Kidney capillary endothelial cell (primary cell): ENCODE measurements at regions not wholly inside any gene's neighbourhood (a gene's known extent, or its start where the extent isn't known, plus 50 kb on each side); places are given as distances from the start of the nearest gene placed in this dataset.
A peak's percentile ranks its signal among the peaks of the same experiment; 100 is the strongest.

Experiments
- DNase-seq: peaks from one replicate; pipeline ENCODE4 v3.0.0-alpha.2; 2018; ENCODE audit warnings: low spot score

- DNase-seq, result peak; percentile 38
These were observed 575.9 kb downstream of the USP25 start for GRCh38 chr21:16305686-16306085.

DNA sequence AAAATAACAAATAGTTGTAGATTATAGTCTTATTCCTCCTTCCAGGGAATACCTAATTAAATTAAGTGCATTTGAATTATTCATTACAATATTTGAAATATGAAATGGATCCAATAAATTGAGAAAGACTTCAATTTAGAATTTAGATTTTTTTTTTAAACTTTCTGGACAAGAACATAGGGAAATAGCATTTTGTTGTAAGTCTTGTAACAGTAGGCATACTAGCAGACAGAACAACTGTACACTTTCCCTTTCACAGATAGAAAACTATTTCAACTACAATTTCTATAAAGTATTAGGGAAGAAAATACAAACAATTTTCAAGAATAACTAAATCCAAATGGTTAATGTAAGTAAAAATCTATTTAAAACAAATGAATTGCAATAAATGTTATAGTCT is 577.5 kb downstream of the USP25 start:
- DNase-seq, result no peak

DNA sequence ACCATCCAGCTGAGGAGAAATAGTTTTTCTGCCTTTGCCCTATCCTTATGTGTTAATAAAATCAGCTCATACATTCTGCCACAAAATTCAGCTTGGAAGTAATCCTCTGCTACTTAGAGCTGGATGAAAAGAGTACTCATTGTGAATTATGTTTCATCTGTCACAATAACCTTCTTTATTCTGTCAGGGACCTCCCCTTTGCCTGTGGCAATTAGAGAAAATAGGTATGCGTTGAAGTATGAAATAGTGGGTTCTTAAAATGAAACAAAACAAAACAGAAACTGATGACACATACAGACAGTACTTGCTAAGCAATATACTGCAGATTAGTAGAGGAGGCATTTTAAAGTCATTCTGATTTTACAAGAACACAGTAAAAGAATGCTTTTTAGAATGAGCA is 578.5 kb downstream of the USP25 start:
- no peak for DNase-seq

GRCh38 chr21:16309250-16309971 is 579.6 kb downstream of the USP25 start:
- DNase-seq, result no peak

DNA sequence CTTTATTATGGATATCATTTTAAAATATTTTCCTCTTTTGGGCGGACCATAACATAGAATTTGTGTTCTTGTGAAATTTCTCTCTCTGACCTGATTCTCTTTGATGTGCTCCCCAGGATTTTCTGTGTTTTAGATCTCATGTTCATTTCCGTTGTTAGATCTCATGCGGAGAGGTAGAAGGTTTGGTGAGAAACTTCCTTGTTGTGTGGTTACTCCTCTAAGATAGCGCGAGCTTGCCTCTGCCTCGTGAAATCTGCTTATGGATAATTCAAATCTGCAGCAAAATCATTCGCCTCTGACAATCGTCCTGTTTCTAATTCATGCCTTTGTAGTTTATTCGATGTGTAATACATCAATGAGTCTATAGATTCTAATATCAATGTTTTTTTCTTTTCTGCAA is 580.4 kb downstream of the USP25 start:
- no peak for DNase-seq

DNA sequence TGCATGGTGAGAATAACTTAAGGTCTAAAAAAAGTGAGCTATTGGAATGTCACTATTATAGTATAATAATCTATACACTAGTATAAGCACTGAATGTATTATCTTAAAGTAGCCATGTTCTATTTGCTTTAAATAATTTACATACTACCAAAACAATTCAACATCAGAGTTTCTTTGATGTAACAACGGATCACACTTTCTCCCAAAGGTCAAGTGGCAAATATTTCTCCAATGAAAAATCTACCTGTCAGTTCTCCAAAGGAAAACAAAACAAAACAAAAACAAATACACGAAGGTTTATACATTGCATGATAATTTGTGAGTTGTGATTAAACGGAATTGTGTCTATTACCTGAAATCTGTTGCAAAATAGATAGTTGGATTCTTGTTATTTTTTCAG is 581.4 kb downstream of the USP25 start:
- DNase-seq, result no peak

DNA sequence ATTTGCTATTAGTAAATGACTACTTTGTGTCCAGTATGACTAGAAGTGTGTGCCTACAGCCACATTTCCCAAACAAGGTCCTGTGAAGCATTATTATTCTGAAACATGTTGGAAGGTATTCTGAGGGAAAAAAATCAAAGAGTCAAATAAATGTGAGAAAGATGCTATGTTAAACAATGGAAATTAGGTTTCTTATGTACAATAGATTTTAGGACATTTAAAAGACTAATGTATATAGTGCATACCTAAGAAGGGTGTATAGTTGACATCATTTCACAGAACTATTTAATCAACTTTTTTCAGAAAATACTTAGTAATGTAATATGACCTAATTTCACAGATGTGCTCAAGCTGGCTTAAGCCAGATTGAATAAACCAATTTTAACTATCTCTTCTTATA is 582.5 kb downstream of the USP25 start:
- no peak for DNase-seq

- DNase-seq, result no peak
These were observed 585.4 kb downstream of the USP25 start for GRCh38 chr21:16315223-16315622.

DNA sequence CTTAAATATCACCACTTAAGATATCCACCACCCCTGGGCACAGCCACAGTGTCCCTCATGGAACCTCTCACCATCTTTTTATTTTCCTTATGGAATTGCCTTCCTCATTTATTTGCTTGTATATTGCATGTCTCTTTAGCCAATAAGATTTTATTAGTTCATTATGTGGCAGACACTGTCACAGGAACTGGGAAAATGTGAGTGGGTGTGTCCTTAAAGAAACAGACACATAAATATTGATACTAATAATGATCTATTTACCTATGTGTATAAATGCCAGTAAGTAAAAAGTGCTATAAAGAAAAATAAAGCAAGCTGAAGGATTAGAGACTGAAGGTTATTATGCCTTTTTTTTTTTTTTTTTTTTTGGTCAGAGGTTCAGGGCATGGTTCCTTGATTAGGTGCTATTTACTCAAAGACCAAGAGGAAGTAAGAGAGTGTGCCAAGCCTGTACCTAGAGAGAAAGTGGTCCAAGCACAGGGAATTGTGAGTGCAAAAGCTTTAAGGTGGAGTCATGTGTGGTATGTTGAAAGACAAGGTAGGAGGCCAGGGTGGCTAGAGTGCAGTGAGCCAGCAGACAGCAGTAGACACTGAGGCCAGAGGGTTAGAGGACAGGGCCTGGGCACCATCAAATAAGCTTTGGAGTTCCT is 589.0 kb downstream of the USP25 start:
- DNase-seq, result no peak

DNA sequence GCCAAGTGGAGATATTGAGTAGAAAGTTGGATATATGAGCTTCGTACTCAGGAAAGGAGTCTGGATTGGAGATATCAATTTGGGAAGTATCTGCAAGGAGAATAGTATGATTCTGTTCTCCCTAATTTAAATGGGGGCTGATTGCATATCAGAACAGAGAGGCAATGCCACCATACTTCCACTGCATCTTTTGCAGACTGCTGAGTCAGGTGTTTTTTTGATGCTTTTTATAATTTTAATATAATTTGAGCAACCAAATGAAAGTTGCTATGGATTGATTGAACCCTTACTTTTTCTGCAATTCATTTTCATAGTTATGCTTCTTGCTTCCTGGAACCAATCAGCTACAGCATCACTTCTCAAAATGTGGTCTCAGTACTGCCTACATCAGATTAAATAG is 590.3 kb downstream of the USP25 start:
- no peak for DNase-seq

DNA sequence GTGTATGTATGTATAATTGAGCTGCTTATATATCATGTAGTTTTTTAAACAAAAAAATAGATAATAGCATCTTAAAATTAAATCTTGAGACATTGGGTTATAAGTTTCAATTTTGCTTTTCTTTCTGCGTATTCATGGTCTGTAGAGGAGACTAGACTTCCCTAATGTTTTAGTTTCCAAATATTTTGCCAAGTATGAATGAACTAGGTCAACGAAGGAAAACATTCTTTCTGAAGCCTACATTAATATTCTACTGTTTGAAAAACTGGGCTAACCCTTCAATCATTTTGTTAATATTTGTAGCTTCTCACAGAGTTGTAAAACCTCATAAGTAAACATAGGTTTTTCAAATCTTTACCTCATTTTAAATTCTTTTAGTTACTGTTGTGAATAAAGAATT is 592.7 kb downstream of the USP25 start:
- no peak for DNase-seq

DNA sequence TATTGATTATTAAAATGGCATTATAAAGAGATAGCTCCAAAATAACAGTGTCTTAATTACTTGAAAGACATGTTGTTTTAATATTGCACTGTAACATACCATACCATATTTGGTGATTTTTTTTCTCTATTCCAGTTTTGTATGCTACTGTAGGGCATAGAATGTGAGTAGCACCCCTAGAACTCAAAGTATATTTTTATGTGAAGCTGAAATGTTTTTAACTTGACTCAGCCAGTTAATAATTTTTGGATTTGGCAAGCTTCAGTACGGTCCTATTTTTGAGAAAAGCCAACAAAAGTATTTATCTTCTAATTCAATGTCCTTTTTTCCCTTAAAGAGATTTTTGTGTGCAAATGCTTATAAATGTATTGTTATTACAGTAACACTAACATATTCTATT is 593.8 kb downstream of the USP25 start:
- no peak for DNase-seq

DNA sequence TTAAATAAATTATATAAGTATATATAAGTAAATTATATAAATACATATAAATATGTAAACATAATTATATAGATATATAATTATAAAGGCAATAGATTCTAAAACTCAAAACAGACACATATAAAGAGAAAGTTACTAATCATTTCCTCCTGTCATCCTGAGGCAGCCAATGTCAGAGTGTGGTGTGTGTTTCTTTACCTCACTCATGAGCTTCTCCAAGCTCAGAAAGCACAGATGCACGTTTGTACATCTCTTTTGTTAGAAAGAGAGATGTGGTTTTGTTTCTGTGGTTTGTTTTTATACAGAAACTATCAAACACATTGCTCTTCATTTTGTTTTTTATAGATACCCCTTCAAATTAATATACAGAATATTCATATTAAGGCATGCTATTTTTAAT is 594.8 kb downstream of the USP25 start:
- no peak for DNase-seq

GRCh38 chr21:16330082-16330907 is 600.5 kb downstream of the USP25 start:
- DNase-seq, result peak; percentile 58

DNA sequence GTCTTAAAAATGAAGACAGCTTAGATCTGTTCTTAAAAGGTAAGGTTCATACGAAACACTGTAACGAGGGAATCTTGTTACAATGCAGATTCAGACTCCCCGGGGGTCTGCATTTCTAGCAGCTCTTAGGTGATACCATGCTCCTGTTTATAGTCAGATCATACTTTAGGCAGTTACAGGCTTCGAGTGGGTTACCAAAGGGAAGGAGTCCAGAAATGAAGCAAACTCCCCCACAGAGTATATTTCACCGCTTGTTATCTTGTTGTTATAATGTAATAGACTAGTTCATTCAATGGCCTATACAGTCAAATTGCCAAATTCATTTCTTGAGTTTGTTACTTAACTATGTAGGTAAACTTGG is 601.1 kb downstream of the USP25 start:
- DNase-seq, result no peak

- DNase-seq, result no peak
These were observed 607.5 kb downstream of the USP25 start for GRCh38 chr21:16337266-16337665.

DNA sequence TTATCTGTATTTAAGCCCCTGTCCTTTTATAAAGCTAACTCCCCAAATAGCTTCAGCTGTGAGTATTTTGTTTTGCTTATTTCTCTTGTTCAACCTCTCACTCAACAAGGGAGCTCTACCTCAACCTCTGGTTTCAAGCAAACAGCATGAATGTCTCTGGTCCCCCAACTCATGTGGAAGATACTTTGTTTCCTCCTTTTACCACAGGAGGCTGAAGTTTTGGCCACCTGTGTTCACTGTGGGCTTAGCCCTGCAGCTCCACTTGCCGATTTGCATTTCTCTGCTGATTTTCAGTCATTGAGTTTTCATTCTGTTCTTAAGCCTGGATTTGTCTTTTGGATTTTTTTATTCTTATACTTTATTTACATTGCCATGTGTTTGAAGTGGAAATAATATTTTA is 613.1 kb downstream of the USP25 start:
- no peak for DNase-seq

DNA sequence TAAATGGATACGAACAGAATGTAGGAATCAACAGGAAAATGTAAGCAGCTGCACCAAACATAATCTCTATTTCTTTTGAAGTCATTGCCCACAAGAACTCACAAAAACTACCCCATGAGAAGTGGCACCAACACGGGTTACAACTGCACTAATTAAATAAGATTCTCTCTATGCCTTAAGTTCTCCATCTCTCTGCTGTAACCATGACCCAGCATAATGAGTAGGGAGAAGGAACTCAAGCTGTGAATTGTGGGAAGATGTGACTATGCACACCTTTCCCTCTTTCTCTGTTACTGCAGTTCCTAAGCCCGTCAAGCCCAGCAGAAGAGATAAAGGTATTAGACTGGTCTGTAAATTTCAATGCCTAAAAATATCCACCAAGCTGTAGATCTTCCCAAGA is 614.0 kb downstream of the USP25 start:
- DNase-seq, result no peak

- DNase-seq, result no peak
These were observed 616.0 kb downstream of the USP25 start for GRCh38 chr21:16345757-16346156.

GRCh38 chr21:16347223-16347622 is 617.4 kb downstream of the USP25 start:
- no peak for DNase-seq

GRCh38 chr21:16353764-16354163 is 624.0 kb downstream of the USP25 start:
- no peak for DNase-seq

DNA sequence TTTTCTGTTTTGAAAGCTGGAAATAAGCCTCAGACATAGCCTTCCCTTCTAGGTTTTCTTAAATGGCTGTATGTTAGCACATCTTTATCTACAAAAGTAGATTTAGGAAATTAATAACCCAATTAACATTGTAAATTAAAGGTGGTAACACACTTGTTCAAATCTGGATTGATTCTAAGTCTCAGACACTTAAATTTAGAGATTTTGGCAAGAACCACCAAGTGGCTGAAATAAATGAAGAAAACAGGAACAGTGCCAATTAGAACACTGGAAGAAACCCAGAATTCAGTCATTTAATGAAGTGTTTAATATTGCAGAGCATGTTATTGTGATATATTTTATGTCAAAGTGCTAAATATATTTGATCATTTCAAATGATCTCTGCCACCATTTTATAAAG is 628.2 kb downstream of the USP25 start:
- DNase-seq, result no peak

GRCh38 chr21:16358784-16359183 is 629.0 kb downstream of the USP25 start:
- no peak for DNase-seq
